KMS-11 (cell line): ENCODE measurements at regions not wholly inside any gene's neighbourhood (a gene's known extent, or its start where the extent isn't known, plus 50 kb on each side); places are given as distances from the start of the nearest gene placed in this dataset.

Experiments
- H2AFZ ChIP-seq: fragments of 200-600 bp; sonication (generic); 2 replicates; pipeline ENCODE4 v1.6.1; 2016; ENCODE audit warnings: antibody characterized with exemption, mixed run types, low read depth
- H3K27ac ChIP-seq: fragments of 200-600 bp; sonication (generic); 2 replicates; pipeline ENCODE4 v1.6.1; 2016; ENCODE audit warnings: mild to moderate bottlenecking, mixed run types
- H3K27me3 ChIP-seq: fragments of 200-600 bp; sonication (generic); 2 replicates; pipeline ENCODE4 v1.6.1; 2017; ENCODE audit warnings: mild to moderate bottlenecking, low read depth, mixed run types, moderate library complexity; ENCODE audit not compliant: insufficient read depth
- H3K36me3 ChIP-seq: fragments of 200-600 bp; sonication (generic); 2 replicates; pipeline ENCODE4 v1.6.1; 2017; ENCODE audit warnings: mild to moderate bottlenecking, mixed run types; ENCODE audit not compliant: insufficient read depth
- H3K4me1 ChIP-seq: fragments of 200-600 bp; sonication (generic); 2 replicates; pipeline ENCODE4 v1.6.1; 2016; ENCODE audit warnings: mild to moderate bottlenecking, low read depth, mixed run types; ENCODE audit not compliant: poor library complexity, severe bottlenecking
- H3K4me2 ChIP-seq: fragments of 200-600 bp; sonication (generic); 2 replicates; pipeline ENCODE4 v1.7.0; 2016; ENCODE audit warnings: mild to moderate bottlenecking, mixed run types
- H3K4me3 ChIP-seq: fragments of 200-600 bp; sonication (generic); IDR thresholded peaks from 2 replicates; pipeline ENCODE4 v1.6.1; 2017; ENCODE audit warnings: low read depth, low read length, mixed read lengths; ENCODE audit not compliant: insufficient read depth
- H3K79me2 ChIP-seq: fragments of 200-600 bp; sonication (generic); 2 replicates; pipeline ENCODE4 v1.6.1; 2016; ENCODE audit warnings: low read depth, mixed run types; ENCODE audit not compliant: insufficient read depth
- H3K9ac ChIP-seq: fragments of 200-600 bp; sonication (generic); 2 replicates; pipeline ENCODE4 v1.6.1; 2016; ENCODE audit warnings: mild to moderate bottlenecking, mixed run types
- H4K20me1 ChIP-seq: fragments of 200-600 bp; sonication (generic); 2 replicates; pipeline ENCODE4 v1.6.1; 2016; ENCODE audit warnings: mild to moderate bottlenecking, mixed run types; ENCODE audit not compliant: insufficient read depth
- CTCF ChIP-seq: fragments of 200-600 bp; sonication (generic); conservative IDR thresholded peaks from 2 replicates; pipeline ENCODE4 v1.6.1; 2017; ENCODE audit warnings: low read depth, mild to moderate bottlenecking, antibody characterized with exemption, low read length, moderate library complexity, mixed read lengths

- H3K9ac ChIP-seq: no peak overlapping the region
- no peak overlapping the region for H3K4me2 ChIP-seq
- H4K20me1 ChIP-seq: no peaks in the 10 kb centered on the region
- H3K4me1 ChIP-seq: no peaks in the 10 kb centered on the region
- no peak for TF ChIP-seq CTCF
- H3K27ac ChIP-seq: no peak overlapping the region
- no peaks in the 10 kb centered on the region for H3K36me3 ChIP-seq
- H3K27me3 ChIP-seq: no peaks in the 10 kb centered on the region
- no peak overlapping the region for H3K4me3 ChIP-seq
- no peaks in the 10 kb centered on the region for H3K79me2 ChIP-seq
- H2AFZ ChIP-seq: no peak overlapping the region
Observed at GRCh38 chr2:192437653-192438052, 242.9 kb upstream of the TMEFF2 start.

- Histone ChIP-seq H3K4me3 (no peak overlapping the region), H3K27ac (no peak overlapping the region), H4K20me1 (no peaks in the 10 kb centered on the region), H3K27me3 (no peaks in the 10 kb centered on the region), H3K36me3 (no peaks in the 10 kb centered on the region), H3K4me1 (no peaks in the 10 kb centered on the region), H3K4me2 (no peak overlapping the region), H3K9ac (no peak overlapping the region), H2AFZ (no peak overlapping the region), H3K79me2 (no peaks in the 10 kb centered on the region)
- TF ChIP-seq CTCF: no peak
Observed at GRCh38 chr2:192424243-192424642, 229.5 kb upstream of the TMEFF2 start.

- Histone ChIP-seq H2AFZ (no peak overlapping the region), H3K4me2 (no peak overlapping the region), H4K20me1 (no peaks in the 10 kb centered on the region), H3K4me1 (no peaks in the 10 kb centered on the region), H3K9ac (no peak overlapping the region), H3K79me2 (no peaks in the 10 kb centered on the region), H3K27me3 (no peaks in the 10 kb centered on the region), H3K4me3 (no peak overlapping the region), H3K27ac (no peak overlapping the region), H3K36me3 (no peaks in the 10 kb centered on the region)
- TF ChIP-seq CTCF: no peak
Observed at GRCh38 chr2:192419786-192420185, 225.1 kb upstream of the TMEFF2 start.

GRCh38 chr2:192416060-192416459, 221.3 kb upstream of the TMEFF2 start:
- Histone ChIP-seq H3K79me2 (no peaks in the 10 kb centered on the region), H2AFZ (no peak overlapping the region), H3K27me3 (no peaks in the 10 kb centered on the region), H4K20me1 (no peaks in the 10 kb centered on the region), H3K27ac (no peak overlapping the region), H3K4me3 (no peak overlapping the region), H3K9ac (no peak overlapping the region), H3K4me1 (no peaks in the 10 kb centered on the region), H3K36me3 (no peaks in the 10 kb centered on the region), H3K4me2 (no peak overlapping the region)
- TF ChIP-seq CTCF: no peak

GRCh38 chr2:192414794-192415193, 220.1 kb upstream of the TMEFF2 start:
- Histone ChIP-seq H3K4me1 (no peaks in the 10 kb centered on the region), H3K27ac (no peak overlapping the region), H4K20me1 (no peaks in the 10 kb centered on the region), H3K4me2 (no peak overlapping the region), H3K27me3 (no peaks in the 10 kb centered on the region), H3K36me3 (no peaks in the 10 kb centered on the region), H3K9ac (no peak overlapping the region), H3K4me3 (no peak overlapping the region), H3K79me2 (no peaks in the 10 kb centered on the region), H2AFZ (no peak overlapping the region)
- TF ChIP-seq CTCF: no peak
